A549 (cell line): ENCODE measurements at regions not wholly inside any gene's neighbourhood (a gene's known extent, or its start where the extent isn't known, plus 50 kb on each side); places are given as distances from the start of the nearest gene placed in this dataset.

Experiments used
- ATAC-seq, 2 experiments: fragments of 200-7000 bp in 1 of 2; fragments of >200 bp in 1 of 2; cut with Nextera tagmentation in 1 of 2; cut with Tn5 transposase in 1 of 2; 3 replicates each; pipeline versions ENCODE4 v1.8.0 to v1.9.1; 2018 to 2020; ENCODE audit warnings: mild to moderate bottlenecking in 1 of 2, moderate library complexity in 1 of 2
- CTCF ChIA-PET: fragments of 300-600 bp; sonication (Branson Sonifier 250); formaldehyde crosslinking; extraction: SDS; loops from one replicate; lab custom pipeline; 2021; ENCODE audit warnings: antibody characterized with exemption, inconsistent platforms; lab: Yijun Ruan, JAX
- POLR2A ChIA-PET: fragments of 350-600 bp; formaldehyde crosslinking; extraction: SDS; loops from one replicate; lab custom pipeline; 2021; ENCODE audit warnings: antibody characterized with exemption, inconsistent platforms; lab: Yijun Ruan, JAX
- DNase-seq, 2 experiments: peaks; one replicate each; pipeline versions ENCODE4 v3.0.0 to v3.0.0-alpha.2; 2011 to 2016; ENCODE audit warnings: low read depth in 1 of 2, low spot score in 1 of 2
- FAIRE-seq: peaks from 2 replicates; lab custom pipeline; 2011; peaks lifted over from hg19 to GRCh38; lab: Jason Lieb, UNC
- H3K27ac ChIP-seq, 2 experiments: fragments of >200 bp; sonication (Bioruptor Twin); formaldehyde crosslinking; 3 replicates each; pipeline ENCODE4 v1.5.1; 2016 to 2017
- H3K4me1 ChIP-seq: fragments of >200 bp; sonication (Bioruptor Twin); formaldehyde crosslinking; 3 replicates; pipeline ENCODE4 v1.6.1; 2016
- H3K4me2 ChIP-seq: fragments of >200 bp; sonication (Bioruptor Twin); formaldehyde crosslinking; 3 replicates; pipeline ENCODE4 v1.6.1; 2016
- H3K4me3 ChIP-seq: fragments of >200 bp; sonication (Bioruptor Twin); formaldehyde crosslinking; 3 replicates; pipeline ENCODE4 v1.5.1; 2016
- H3K9me3 ChIP-seq: fragments of >200 bp; sonication (Bioruptor Twin); formaldehyde crosslinking; 3 replicates; pipeline ENCODE4 v1.6.1; 2016
- BHLHE40 ChIP-seq: IDR thresholded peaks from 2 replicates; pipeline ENCODE4 v1.6.1; 2012; ENCODE audit warnings: low read depth, low read length, inconsistent platforms
- CEBPB ChIP-seq, 2 experiments: fragments of >200 bp in 1 of 2; sonication (Bioruptor Twin) in 1 of 2; formaldehyde crosslinking in 1 of 2; IDR thresholded peaks; 2 replicates each; pipeline ENCODE4 v1.6.1; 2012 to 2016
- EHF ChIP-seq: fragments of 250-450 bp; sonication (Bioruptor Pico); IDR thresholded peaks from 2 replicates; pipeline ENCODE4 v1.5.0; 2020; ENCODE audit warnings: mild to moderate bottlenecking
- EHMT2 ChIP-seq: fragments of 200-600 bp; sonication (generic); IDR thresholded peaks from 2 replicates; pipeline ENCODE4 v1.6.1; 2016; ENCODE audit warnings: antibody characterized with exemption, low read depth, mild to moderate bottlenecking, moderate library complexity
- EP300 ChIP-seq, 2 experiments: fragments of >200 bp; sonication (Bioruptor Twin); formaldehyde crosslinking; IDR thresholded peaks; 2 replicates in 1 of 2; 3 replicates in 1 of 2; pipeline ENCODE4 v1.6.1; 2016 to 2017
- ESRRA ChIP-seq: fragments of 150-350 bp; IDR thresholded peaks from 2 replicates; pipeline ENCODE4 v1.6.1; 2014; ENCODE audit warnings: mild to moderate bottlenecking, low read length, borderline replicate concordance
- FOSL2 ChIP-seq, 2 experiments: fragments of 450-650 bp in 1 of 2; fragments of >200 bp in 1 of 2; sonication (Bioruptor Twin) in 1 of 2; formaldehyde crosslinking; IDR thresholded peaks; 2 replicates each; pipeline versions ENCODE4 v1.5.0 to v1.6.1; 2016 to 2020; ENCODE audit warnings: mild to moderate bottlenecking in 1 of 2, moderate library complexity in 1 of 2
- FOXS1 ChIP-seq: fragments of 250-450 bp; sonication (Bioruptor Pico); IDR thresholded peaks from 2 replicates; pipeline ENCODE4 v1.5.0; 2020; ENCODE audit warnings: mild to moderate bottlenecking, moderate library complexity
- HDAC2 ChIP-seq: fragments of 200-600 bp; sonication (generic); IDR thresholded peaks from 2 replicates; pipeline ENCODE4 v1.6.1; 2016
- KDM5A ChIP-seq: fragments of 200-600 bp; sonication (generic); IDR thresholded peaks from 2 replicates; pipeline ENCODE4 v1.6.1; 2016; ENCODE audit warnings: antibody characterized with exemption, mild to moderate bottlenecking
- MYC ChIP-seq: IDR thresholded peaks from 2 replicates; pipeline ENCODE4 v1.6.1; 2012; ENCODE audit warnings: mild to moderate bottlenecking, inconsistent platforms, low read length, improper control_type of control experiment, borderline replicate concordance
- NR3C1 ChIP-seq: fragments of >200 bp; sonication (Bioruptor Twin); formaldehyde crosslinking; IDR thresholded peaks from 3 replicates; pipeline ENCODE4 v1.6.1; 2017
- PHF8 ChIP-seq: fragments of 200-600 bp; sonication (generic); IDR thresholded peaks from 2 replicates; pipeline ENCODE4 v1.6.1; 2016; ENCODE audit warnings: low read depth, mild to moderate bottlenecking, antibody characterized with exemption, moderate library complexity, borderline replicate concordance
- POLR2A ChIP-seq: IDR thresholded peaks from 2 replicates; pipeline ENCODE4 v1.6.1; 2012; ENCODE audit warnings: mild to moderate bottlenecking, low read length
- RAD21 ChIP-seq, 2 experiments: fragments of >200 bp in 1 of 2; sonication (Bioruptor Twin) in 1 of 2; formaldehyde crosslinking in 1 of 2; IDR thresholded peaks in 1 of 2; conservative IDR thresholded peaks in 1 of 2; 2 replicates in 1 of 2; 3 replicates in 1 of 2; pipeline ENCODE4 v1.6.1; 2012 to 2018; ENCODE audit warnings: inconsistent platforms in 1 of 2
- RARB ChIP-seq: fragments of 250-450 bp; sonication (Bioruptor Pico); IDR thresholded peaks from 2 replicates; pipeline ENCODE4 v1.8.0; 2021; ENCODE audit warnings: mild to moderate bottlenecking, moderate library complexity
- RCOR1 ChIP-seq: fragments of 150-350 bp; IDR thresholded peaks from 2 replicates; pipeline ENCODE4 v1.6.1; 2014; ENCODE audit warnings: antibody characterized with exemption, low read length, low read depth
- RFX5 ChIP-seq: fragments of 450-650 bp; IDR thresholded peaks from 2 replicates; pipeline ENCODE4 v1.7.1; 2014; ENCODE audit warnings: antibody characterized with exemption, mild to moderate bottlenecking, moderate library complexity
- RNF2 ChIP-seq: fragments of 200-600 bp; sonication (generic); IDR thresholded peaks from 2 replicates; pipeline ENCODE4 v1.6.1; 2016; ENCODE audit warnings: low read depth, mild to moderate bottlenecking, antibody characterized with exemption, moderate library complexity, borderline replicate concordance
- SMC3 ChIP-seq: fragments of >200 bp; sonication (Bioruptor Twin); formaldehyde crosslinking; IDR thresholded peaks from 3 replicates; pipeline ENCODE4 v1.6.1; 2018; ENCODE audit warnings: inconsistent platforms
- USF2 ChIP-seq: fragments of 450-650 bp; IDR thresholded peaks from 2 replicates; pipeline ENCODE4 v1.6.1; 2014; ENCODE audit warnings: antibody characterized with exemption
- ZC3H11A ChIP-seq: fragments of 450-650 bp; IDR thresholded peaks from 2 replicates; pipeline ENCODE4 v1.6.1; 2014; ENCODE audit warnings: antibody characterized with exemption, mild to moderate bottlenecking
- ZFP36 ChIP-seq: fragments of 450-650 bp; IDR thresholded peaks from 2 replicates; pipeline ENCODE4 v1.6.1; 2014; ENCODE audit warnings: borderline replicate concordance; ENCODE audit not compliant: partially characterized antibody
- ZSCAN20 ChIP-seq: fragments of 250-450 bp; sonication (Bioruptor Pico); IDR thresholded peaks from 2 replicates; pipeline ENCODE4 v1.8.0; 2022; ENCODE audit warnings: mild to moderate bottlenecking, moderate library complexity
- WGBS: methylation state at CpG from one replicate; pipeline ENCODE4 v1.1.6; 2017; ENCODE audit errors: missing lambda C conversion rate; 5-methylcytosine and 5-hydroxymethylcytosine counted together
- TF ChIP-seq, protein P1 (sequence below): fragments of >200 bp; sonication (Bioruptor Twin); formaldehyde crosslinking; IDR thresholded peaks from 3 replicates; pipeline ENCODE4 v1.5.1; 2016
- TF ChIP-seq, protein P2 (sequence below): fragments of 250-450 bp; sonication (Bioruptor Pico); IDR thresholded peaks from 2 replicates; pipeline ENCODE4 v1.5.0; 2020; ENCODE audit warnings: low read depth, mild to moderate bottlenecking, moderate library complexity
- TF ChIP-seq, protein P3 (sequence below): fragments of 150-350 bp; IDR thresholded peaks from 2 replicates; pipeline ENCODE4 v1.6.1; 2014; ENCODE audit warnings: low read depth, mild to moderate bottlenecking, low read length
- TF ChIP-seq, protein P4 (sequence below): IDR thresholded peaks from 2 replicates; pipeline ENCODE4 v1.6.1; 2012
- TF ChIP-seq, protein P5 (sequence below): fragments of >200 bp; sonication (Bioruptor Twin); formaldehyde crosslinking; IDR thresholded peaks from 2 replicates; pipeline ENCODE4 v1.6.1; 2016

- H3K4me1 ChIP-seq = peaks cover 40% of the 10 kb centered on the region
- WGBS = 88% methylated on average over 1 of the region's 1 CpG
- DNase-seq = no peak
- no peak overlapping the region for H3K4me2 ChIP-seq
- TF ChIP-seq RCOR1 (no peak), POLR2A (no peak), RFX5 (no peak), EHMT2 (no peak), ESRRA (no peak)
- CTCF ChIA-PET = no interaction called here
- no peak overlapping the region for H3K4me3 ChIP-seq
- peak overlapping the region; percentile 28 to 72 for H3K27ac ChIP-seq
- no peaks in the 10 kb centered on the region for H3K9me3 ChIP-seq
- POLR2A ChIA-PET = no interaction called here
- no peak for ATAC-seq
- FAIRE-seq = no peak
Measured at GRCh38 chr3:171970301-171970788, 69.0 kb upstream of the FNDC3B start.

DNA sequence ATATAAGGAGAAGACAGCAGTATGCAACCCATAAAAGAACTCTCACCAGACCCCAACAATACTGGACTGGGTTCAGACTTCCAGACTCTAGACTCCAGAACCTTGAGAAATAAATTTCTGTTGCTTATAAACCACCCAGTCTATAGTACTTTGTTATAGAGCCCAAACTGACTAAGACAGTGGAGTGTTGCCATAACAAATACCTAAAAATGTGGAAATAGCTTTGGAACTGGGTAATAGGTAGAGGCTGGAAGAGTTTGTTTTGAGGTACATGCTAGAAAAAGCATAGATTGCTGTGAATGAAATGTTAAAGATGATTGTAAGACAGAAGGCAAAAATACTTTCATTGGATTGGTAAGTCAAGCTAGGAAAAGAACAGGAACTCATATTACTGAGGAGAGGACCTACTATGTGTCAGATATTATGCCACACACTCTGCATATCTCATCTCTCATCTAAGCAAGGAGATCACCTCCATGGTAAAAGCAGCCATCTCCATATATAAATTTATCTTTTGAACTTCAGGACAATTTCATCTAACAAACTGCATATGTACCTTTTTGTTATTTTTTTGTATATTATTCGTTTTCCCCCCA, 67.4 kb upstream of the FNDC3B start:
- POLR2A ChIA-PET = interaction anchor here (0.6 kb wide), 1 partner anchor 291 kb away, joined by 5 read pairs; no protein-coding TSS in a partner anchor

DNA sequence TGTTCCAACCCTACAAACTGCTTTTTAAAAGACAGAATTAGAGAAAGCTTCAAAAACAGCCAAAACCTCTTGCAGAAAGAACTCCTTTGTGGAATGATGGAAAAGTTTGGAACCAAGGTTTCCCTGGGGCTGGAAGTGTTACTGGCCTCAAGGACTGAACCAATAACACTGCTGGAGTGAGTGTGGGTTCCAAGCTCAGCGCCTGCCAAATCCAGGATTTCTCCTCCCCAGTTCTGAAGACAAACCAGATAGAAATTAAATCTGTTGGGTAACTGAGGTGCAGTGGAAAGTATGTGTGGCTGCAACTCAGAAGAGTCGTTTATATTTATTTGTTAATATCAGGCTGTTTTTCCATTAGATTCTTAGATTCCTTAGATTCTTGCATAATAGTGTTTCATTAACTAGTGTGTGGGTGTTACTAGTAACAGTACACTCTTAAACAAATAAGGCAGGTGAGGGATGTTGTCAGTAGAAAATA, 66.5 kb upstream of the FNDC3B start:
- no peak for FAIRE-seq
- POLR2A ChIA-PET = no interaction called here
- peak overlapping the region; percentile 25; the same call in 1 of the 3 replicates for H3K4me2 ChIP-seq
- H3K4me3 ChIP-seq = no peak overlapping the region
- H3K27ac ChIP-seq = peak overlapping the region; percentile 26 to 51; a peak in 3 of 6 replicates
- 50% methylated on average over 2 of the region's 2 CpGs for WGBS
- DNase-seq = no peak
- CTCF ChIA-PET = no interaction called here
- peaks cover 24% of the 10 kb centered on the region for H3K4me1 ChIP-seq
- H3K9me3 ChIP-seq = no peaks in the 10 kb centered on the region
- no peak for ATAC-seq
- TF ChIP-seq RNF2 (no peak), SMC3 (no peak), RARB (no peak), USF2 (no peak), RAD21 (conservative IDR thresholded peaks at IDR 0.05 in 1 of 2, IDR thresholded peaks at IDR 0.05 in 1 of 2) (no peak), ZFP36 (no peak), ZSCAN20 (CRISPR knock-in tag) (no peak), NR3C1 (no peak), EHMT2 (no peak), CEBPB (IDR thresholded peaks at IDR 0.05) (no peak), FOSL2 (IDR thresholded peaks at IDR 0.05) (no peak), FOSL2 (CRISPR knock-in tag; IDR thresholded peaks at IDR 0.05) (no peak), EP300 (IDR thresholded peaks at IDR 0.05) (no peak), EHF (CRISPR knock-in tag) (no peak), ZC3H11A (no peak), BHLHE40 (no peak)
- TF ChIP-seq, protein P1, sequence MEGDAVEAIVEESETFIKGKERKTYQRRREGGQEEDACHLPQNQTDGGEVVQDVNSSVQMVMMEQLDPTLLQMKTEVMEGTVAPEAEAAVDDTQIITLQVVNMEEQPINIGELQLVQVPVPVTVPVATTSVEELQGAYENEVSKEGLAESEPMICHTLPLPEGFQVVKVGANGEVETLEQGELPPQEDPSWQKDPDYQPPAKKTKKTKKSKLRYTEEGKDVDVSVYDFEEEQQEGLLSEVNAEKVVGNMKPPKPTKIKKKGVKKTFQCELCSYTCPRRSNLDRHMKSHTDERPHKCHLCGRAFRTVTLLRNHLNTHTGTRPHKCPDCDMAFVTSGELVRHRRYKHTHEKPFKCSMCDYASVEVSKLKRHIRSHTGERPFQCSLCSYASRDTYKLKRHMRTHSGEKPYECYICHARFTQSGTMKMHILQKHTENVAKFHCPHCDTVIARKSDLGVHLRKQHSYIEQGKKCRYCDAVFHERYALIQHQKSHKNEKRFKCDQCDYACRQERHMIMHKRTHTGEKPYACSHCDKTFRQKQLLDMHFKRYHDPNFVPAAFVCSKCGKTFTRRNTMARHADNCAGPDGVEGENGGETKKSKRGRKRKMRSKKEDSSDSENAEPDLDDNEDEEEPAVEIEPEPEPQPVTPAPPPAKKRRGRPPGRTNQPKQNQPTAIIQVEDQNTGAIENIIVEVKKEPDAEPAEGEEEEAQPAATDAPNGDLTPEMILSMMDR = no peak
- TF ChIP-seq, protein P2, sequence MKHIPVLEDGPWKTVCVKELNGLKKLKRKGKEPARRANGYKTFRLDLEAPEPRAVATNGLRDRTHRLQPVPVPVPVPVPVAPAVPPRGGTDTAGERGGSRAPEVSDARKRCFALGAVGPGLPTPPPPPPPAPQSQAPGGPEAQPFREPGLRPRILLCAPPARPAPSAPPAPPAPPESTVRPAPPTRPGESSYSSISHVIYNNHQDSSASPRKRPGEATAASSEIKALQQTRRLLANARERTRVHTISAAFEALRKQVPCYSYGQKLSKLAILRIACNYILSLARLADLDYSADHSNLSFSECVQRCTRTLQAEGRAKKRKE (CRISPR knock-in tag) = no peak
- TF ChIP-seq, protein P3, sequence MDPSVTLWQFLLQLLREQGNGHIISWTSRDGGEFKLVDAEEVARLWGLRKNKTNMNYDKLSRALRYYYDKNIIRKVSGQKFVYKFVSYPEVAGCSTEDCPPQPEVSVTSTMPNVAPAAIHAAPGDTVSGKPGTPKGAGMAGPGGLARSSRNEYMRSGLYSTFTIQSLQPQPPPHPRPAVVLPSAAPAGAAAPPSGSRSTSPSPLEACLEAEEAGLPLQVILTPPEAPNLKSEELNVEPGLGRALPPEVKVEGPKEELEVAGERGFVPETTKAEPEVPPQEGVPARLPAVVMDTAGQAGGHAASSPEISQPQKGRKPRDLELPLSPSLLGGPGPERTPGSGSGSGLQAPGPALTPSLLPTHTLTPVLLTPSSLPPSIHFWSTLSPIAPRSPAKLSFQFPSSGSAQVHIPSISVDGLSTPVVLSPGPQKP = no peak

More for the DNA sequence above, 67.4 kb upstream of the FNDC3B start:
- Histone ChIP-seq H3K4me1 (peaks cover 31% of the 10 kb centered on the region), H3K9me3 (no peaks in the 10 kb centered on the region), H3K27ac (peak overlapping the region in 1 of 2 experiments; percentile 57; a peak in 3 of 6 replicates), H3K4me2 (no peak overlapping the region), H3K4me3 (no peak overlapping the region)
- CTCF ChIA-PET = no interaction called here
- DNase-seq = no peak
- WGBS = 13% methylated on average over 1 of the region's 1 CpG
- TF ChIP-seq, protein P2 (CRISPR knock-in tag) = no peak
- TF ChIP-seq BHLHE40 (no peak), RCOR1 (no peak), HDAC2 (no peak), FOXS1 (CRISPR knock-in tag) (no peak), PHF8 (no peak), RARB (no peak), SMC3 (no peak), EHF (CRISPR knock-in tag) (no peak), KDM5A (no peak), MYC (no peak)
- TF ChIP-seq, protein P4, sequence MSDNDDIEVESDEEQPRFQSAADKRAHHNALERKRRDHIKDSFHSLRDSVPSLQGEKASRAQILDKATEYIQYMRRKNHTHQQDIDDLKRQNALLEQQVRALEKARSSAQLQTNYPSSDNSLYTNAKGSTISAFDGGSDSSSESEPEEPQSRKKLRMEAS = no peak
- TF ChIP-seq, protein P5, sequence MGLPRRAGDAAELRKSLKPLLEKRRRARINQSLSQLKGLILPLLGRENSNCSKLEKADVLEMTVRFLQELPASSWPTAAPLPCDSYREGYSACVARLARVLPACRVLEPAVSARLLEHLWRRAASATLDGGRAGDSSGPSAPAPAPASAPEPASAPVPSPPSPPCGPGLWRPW = no peak
- no peak for FAIRE-seq
- no peak for ATAC-seq
